HG02610 (cell line): ENCODE measurements at regions not wholly inside any gene's neighbourhood (a gene's known extent, or its start where the extent isn't known, plus 50 kb on each side); places are given as distances from the start of the nearest gene placed in this dataset.
A peak's percentile ranks its signal among the peaks of the same experiment; 100 is the strongest.

Experiments used
- ATAC-seq: cut with Tn5 transposase; IDR thresholded peaks from one replicate; pipeline ENCODE4 v1.9.1; 2021; ENCODE audit warnings: mild to moderate bottlenecking, moderate library complexity; ENCODE audit not compliant: unreplicated experiment

GRCh38 chr13:33891196-33891742 lies 73.3 kb downstream of the RFC3 start:
- ATAC-seq: no peak

GRCh38 chr13:33893559-33893958 lies 75.6 kb downstream of the RFC3 start:
- ATAC-seq: no peak

GRCh38 chr13:33904431-33904830 lies 86.5 kb downstream of the RFC3 start:
- no peak for ATAC-seq

- no peak for ATAC-seq
Observed at GRCh38 chr13:33908116-33908515, 90.2 kb downstream of the RFC3 start.

- no peak for ATAC-seq
Observed at GRCh38 chr13:33910255-33910654, 92.3 kb downstream of the RFC3 start.

- ATAC-seq: no peak
Observed at GRCh38 chr13:33911521-33911920, 93.6 kb downstream of the RFC3 start.

- no peak for ATAC-seq
Observed at GRCh38 chr13:33913829-33914228, 95.9 kb downstream of the RFC3 start.

- no peak for ATAC-seq
Observed at GRCh38 chr13:33917190-33917589, 99.2 kb downstream of the RFC3 start.

- no peak for ATAC-seq
Observed at GRCh38 chr13:33918199-33918932, 100.4 kb downstream of the RFC3 start.

- ATAC-seq: no peak
Observed at GRCh38 chr13:33919120-33919519, 101.2 kb downstream of the RFC3 start.

GRCh38 chr13:33925563-33925962 lies 107.6 kb downstream of the RFC3 start:
- no peak for ATAC-seq

GRCh38 chr13:33927315-33927714 lies 109.4 kb downstream of the RFC3 start:
- ATAC-seq: no peak

- peak; percentile 58 for ATAC-seq
Observed at GRCh38 chr13:33931397-33932311, 113.7 kb downstream of the RFC3 start.

- no peak for ATAC-seq
Observed at GRCh38 chr13:33932769-33933406, 114.9 kb downstream of the RFC3 start.

GRCh38 chr13:33933810-33934209 lies 115.9 kb downstream of the RFC3 start:
- ATAC-seq: no peak

GRCh38 chr13:33934343-33934742 lies 116.4 kb downstream of the RFC3 start:
- ATAC-seq: no peak

- ATAC-seq: no peak
Observed at GRCh38 chr13:33934951-33935371, 117.0 kb downstream of the RFC3 start.

- ATAC-seq: no peak
Observed at GRCh38 chr13:33935969-33936368, 118.0 kb downstream of the RFC3 start.

- ATAC-seq: no peak
Observed at GRCh38 chr13:33937373-33938098, 119.6 kb downstream of the RFC3 start.

GRCh38 chr13:33940256-33940655 lies 122.3 kb downstream of the RFC3 start:
- ATAC-seq: no peak

GRCh38 chr13:33940898-33941297 lies 122.9 kb downstream of the RFC3 start:
- ATAC-seq: no peak
